GM18868 (cell line): ENCODE measurements at regions not wholly inside any gene's neighbourhood (a gene's known extent, or its start where the extent isn't known, plus 50 kb on each side); places are given as distances from the start of the nearest gene placed in this dataset.
A peak's percentile ranks its signal among the peaks of the same experiment; 100 is the strongest.

ENCODE experiments used
- ATAC-seq: cut with Tn5 transposase; IDR thresholded peaks from one replicate; pipeline ENCODE4 v1.9.1; 2021; ENCODE audit warnings: mild to moderate bottlenecking, moderate library complexity; ENCODE audit not compliant: unreplicated experiment

DNA sequence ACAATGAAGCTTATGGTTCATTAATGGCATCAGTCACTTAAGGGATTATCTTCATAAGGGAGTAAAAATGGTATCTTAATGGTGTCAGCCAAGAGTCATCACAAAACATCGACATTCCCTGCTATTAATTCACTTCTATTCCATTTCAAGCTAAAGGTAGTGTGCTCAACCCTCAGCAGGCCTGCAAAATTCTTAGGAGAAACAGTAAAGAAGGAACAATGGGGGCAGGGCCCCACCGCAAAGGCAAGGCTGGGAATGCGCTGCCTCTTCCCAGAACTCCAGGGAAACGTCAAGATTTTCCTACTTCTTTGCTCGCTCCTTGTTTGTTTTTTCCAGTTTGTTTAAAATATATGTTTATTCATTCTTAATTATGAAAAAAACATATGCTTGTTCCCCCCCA, 187.3 kb upstream of the TSC22D2 start:
- no peak for ATAC-seq

GRCh38 chr3:150220041-150220440, 188.1 kb upstream of the TSC22D2 start:
- ATAC-seq, result no peak

GRCh38 chr3:150218841-150219240, 189.3 kb upstream of the TSC22D2 start:
- ATAC-seq, result no peak

GRCh38 chr3:150218236-150218635, 189.9 kb upstream of the TSC22D2 start:
- no peak for ATAC-seq

GRCh38 chr3:150217691-150218090, 190.4 kb upstream of the TSC22D2 start:
- ATAC-seq, result no peak

DNA sequence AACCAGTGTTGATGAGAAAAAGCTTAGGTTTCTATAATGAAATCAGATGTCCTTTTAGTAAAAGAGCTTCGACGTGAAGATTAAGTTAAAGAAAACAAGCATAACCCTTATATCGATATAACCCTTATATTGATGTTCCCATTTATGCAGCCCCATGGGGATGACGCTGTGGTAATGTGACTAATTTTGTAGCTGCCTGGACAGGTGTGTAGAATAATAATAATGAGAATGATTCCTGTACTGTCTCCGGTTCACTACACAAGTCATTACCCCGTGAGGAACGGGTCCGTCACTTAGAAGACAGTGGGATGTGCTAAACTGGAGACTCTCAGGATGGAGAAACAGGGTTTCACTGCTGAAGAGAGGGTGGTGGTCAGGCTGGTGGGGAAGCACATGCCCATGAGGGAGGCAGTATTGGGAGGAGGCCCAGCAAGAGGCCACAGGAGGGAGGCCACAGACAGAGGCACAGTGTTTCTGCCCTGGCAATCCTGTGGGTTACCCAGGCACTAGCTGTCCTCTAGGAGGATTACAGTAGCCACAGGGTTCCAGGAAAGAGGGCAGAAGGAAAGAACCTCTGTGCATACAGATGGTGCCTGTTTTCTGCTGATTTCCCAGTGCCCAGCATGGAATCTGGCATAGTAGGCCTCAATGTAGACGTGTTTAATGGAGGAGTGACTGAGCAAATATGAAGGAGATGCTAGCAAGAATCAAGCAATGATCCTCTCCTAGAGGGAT, 191.1 kb upstream of the TSC22D2 start:
- ATAC-seq, result no peak

DNA sequence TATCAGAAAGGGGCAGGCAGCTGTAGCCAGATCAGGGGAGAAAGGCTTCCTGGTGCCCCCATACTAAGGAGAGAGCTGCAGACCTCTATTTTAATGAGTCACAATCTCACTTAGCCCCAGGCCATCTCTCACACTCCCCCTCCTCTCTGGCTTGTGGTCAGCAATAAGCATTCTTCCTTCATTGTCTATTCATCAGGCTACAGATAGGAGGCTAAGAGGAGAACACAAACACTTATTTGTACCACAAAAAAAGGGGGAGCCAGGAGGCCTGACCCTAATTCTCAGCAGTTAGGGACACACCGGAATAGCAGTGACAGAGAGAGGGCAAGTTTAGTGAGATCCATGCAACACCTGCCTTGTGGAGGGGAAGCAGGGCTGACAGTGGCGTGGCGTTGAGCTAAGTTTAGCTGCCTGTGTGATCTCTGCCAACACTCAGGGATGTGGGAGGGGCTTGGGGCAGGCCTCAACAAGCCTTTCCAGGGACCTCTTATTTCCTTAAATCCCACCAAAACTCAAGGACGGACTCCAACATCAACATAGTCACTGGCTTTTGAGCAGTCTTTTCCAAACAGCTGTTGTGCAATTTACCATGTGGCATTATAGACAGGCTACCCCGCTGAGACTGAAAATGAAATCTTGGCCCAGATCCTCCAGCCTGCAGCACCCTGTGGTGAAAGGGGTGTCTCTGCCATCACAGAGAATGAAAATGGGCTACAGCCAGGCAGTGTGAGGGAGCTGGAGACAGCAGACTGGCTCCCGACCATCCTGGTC, 191.9 kb upstream of the TSC22D2 start:
- no peak for ATAC-seq

DNA sequence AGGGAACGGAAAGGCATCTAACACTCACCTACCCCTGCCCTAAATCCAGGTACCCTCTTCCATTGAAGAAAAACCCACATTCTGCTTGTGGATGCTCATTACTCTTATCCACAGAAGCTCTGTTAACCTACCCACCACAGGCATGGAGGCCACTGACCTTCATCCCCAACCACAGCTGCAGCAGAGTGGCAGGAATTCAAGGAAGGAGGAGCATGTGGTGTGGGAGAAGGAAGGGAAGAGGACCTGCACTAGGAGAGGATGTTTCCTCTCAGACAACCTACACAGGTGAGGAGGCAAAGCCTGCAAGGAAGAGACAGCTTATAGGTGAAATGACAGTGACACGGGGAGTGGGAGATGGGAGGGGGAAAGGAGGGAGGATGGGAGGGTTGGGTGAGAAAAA, 192.5 kb upstream of the TSC22D2 start:
- ATAC-seq, result no peak

DNA sequence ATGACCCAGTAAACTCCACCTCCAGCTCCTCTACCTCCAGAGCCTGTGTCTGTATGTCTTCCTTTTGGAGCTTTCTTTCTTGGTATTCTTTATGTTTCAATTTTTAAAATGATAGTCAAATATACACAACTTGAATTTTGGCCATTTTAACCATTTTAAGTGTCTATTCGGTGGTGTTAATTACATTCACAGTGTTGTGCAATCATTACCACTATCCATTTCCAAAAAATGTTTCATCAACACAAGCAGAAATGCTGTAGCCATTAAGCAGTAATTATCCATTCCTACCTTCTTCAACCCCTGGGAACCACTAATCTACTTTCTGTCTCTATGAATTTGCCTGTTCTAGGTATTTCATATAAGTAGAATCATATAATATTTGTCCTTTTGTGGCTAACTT, 194.5 kb upstream of the TSC22D2 start:
- ATAC-seq, result no peak

- no peak for ATAC-seq
These were observed 197.5 kb upstream of the TSC22D2 start for GRCh38 chr3:150210461-150211110.

GRCh38 chr3:150203273-150203672, 204.8 kb upstream of the TSC22D2 start:
- no peak for ATAC-seq

DNA sequence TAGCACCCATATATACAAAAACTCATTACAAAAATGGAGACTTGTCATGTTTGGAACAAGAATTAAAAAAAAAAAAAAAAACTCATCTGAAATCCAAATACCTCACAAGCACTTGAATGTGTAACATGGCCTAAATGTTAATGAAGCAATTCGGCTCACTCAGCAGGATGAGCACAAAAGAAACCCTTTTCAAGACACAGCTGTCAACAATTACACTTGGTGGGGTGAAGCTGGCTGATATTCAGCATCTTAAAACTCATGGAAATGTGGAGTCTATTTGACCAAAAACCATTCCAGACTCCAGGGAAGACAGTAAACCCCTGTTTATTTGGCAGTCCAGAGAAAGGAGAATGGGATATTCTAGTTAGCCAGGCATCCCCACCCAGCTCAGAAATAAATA, 205.4 kb upstream of the TSC22D2 start:
- no peak for ATAC-seq

DNA sequence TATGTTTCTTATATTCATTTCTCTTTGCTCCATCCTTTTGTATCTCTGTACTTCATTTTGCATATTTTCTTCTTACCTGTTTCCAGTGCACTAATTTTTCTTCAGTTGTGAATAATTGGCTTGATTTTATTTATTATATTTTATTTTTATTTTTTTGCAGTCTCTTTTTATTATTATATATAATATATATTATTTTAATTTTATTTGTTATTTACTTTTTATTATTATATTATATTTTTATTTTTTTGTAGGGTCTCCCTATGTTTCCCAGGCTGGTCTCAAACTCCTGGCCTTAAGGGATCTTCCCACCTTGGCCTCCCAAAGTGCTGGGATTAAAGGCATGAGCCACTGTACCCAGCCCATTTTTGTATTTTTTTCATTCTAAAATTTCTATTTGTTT, 213.1 kb upstream of the TSC22D2 start:
- no peak for ATAC-seq

DNA sequence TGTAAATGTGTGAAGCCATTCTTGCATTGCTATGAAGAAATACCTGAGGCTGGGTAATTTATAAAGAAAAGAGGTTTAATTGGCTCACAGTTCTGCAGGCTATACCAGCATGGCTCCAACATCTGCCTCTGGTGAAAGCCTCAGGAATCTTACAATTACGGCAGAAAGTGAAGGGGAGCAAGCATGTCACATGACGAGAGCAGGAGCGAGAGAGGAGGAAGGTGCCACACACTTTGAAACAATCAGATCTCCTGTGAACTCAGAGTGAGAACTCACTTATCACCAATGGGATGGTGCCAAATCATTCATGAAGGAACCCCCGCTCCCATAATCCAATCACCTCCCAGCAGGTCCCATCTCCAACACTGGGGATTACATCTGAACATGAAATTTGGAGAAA, 213.6 kb upstream of the TSC22D2 start:
- ATAC-seq, result no peak

- peak; percentile 12 for ATAC-seq
These were observed 213.9 kb upstream of the PFN2 start for GRCh38 chr3:150184426-150185071.

- ATAC-seq, result peak; percentile 92
These were observed 213.2 kb upstream of the PFN2 start for GRCh38 chr3:150183678-150184425.

GRCh38 chr3:150180334-150180733, 209.6 kb upstream of the PFN2 start:
- ATAC-seq, result no peak

DNA sequence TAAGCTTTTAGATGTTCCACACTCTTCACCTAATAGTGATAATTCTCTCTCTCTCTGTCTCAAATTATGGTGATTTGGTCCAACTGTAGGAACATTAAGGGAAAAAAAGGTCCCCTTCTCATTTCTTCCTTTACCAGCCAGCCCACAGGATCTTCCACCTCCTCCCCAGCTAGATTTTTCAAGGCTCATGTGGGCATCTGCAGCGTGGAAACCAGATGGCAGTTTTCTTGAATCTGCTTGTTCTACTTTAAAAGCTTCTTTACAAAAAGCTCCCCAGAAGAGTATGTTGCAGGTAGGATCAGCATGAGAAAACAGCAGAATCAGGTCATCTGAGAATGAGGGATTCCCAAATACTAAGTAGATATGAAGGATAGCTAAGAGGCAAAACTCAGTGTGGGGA, 208.6 kb upstream of the PFN2 start:
- ATAC-seq, result no peak

DNA sequence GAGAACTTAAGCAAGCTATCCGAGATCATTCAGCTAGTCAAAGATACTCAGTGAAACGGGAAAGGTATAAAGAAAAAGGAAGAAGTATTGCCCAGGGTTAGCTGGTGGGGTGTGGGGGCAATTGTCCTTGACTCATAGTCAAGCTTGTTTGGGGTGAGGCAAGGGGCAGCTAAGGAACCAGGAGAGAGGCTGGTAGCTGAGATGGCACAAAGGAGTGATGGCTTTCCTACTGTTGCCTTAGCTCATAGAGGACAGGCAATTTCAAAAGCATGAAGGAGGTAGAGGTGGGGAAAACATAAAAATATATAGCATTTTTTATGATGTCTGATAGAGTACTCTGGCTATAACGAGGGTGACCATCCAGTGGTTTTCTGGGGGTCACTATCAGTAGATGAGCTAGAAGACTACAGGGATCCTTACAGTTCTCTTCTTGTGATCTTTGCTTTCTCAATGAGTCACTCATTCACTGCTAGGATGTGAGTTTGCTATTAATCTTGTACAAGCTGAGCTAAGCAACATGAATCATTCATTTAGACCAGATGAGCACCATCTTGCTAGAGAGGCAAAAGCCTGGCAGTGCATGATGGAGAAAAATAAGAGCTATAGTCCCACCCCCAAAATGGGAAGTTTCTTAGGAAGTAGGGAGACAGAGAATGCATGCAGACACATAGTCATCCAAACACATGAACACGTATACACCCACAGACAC, 207.1 kb upstream of the PFN2 start:
- ATAC-seq, result no peak

DNA sequence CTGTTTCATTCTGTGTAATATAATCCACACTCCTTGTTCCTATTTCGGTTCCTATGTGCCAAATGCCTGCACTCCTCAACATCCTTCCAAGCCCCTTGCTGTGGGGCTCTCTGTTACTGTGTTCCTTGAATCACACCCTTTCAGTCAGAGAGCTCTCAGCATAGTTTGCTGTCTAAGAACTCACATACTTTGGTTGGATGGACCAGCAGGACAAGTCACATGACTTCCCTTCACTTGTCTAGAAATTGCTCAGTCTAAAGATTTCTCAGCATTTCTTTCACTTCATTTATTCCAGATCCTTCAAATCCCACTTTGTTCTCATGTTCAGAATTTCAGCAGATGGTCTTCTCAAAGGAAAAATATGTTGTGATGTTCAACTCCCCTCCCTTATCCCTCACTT, 203.5 kb upstream of the PFN2 start:
- ATAC-seq, result no peak
